Prostate gland (tissue), 2 donors: ENCODE measurements at regions not wholly inside any gene's neighbourhood (a gene's known extent, or its start where the extent isn't known, plus 50 kb on each side); places are given as distances from the start of the nearest gene placed in this dataset.

Experiments used
- POLR2A ChIP-seq: fragments of 450-650 bp; IDR thresholded peaks from one replicate; pipeline ENCODE4 v1.6.1; 2016; ENCODE audit warnings: antibody characterized with exemption, mild to moderate bottlenecking
- POLR2AphosphoS5 ChIP-seq: sonication (generic); formaldehyde crosslinking; IDR thresholded peaks from one replicate; pipeline ENCODE4 v1.6.1; 2017; ENCODE audit warnings: antibody characterized with exemption
- TF ChIP-seq, protein P1 (sequence below), 4 experiments: fragments of 200-600 bp in 2 of 4; fragments of 450-650 bp in 2 of 4; sonication (generic) in 2 of 4; IDR thresholded peaks; 1 replicate in 3 of 4; 2 replicates in 1 of 4; pipeline ENCODE4 v1.5.1; 2016 to 2019; ENCODE audit warnings: antibody characterized with exemption in 4 of 4, mild to moderate bottlenecking in 2 of 4, moderate library complexity in 2 of 4

DNA sequence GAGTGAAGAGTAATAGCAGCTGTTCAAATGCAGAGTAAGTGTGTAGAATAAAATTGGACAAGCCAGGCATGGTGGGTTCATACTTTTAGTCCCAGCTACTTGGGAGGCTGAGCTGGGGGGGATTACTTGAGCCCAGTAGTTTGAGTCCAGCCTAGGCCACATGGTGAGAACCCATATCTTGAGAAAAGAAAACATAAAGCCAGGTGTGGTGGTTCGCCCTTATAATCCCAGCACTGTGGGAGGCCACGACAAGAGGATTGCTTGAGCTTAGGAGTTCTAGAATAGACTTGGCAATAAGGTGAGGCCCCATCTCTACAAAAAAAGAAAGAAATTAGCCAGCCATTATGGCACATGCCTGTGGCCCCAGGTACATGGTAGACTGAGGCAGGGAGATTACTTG, 1241.1 kb downstream of the UQCRFS1 start:
- TF ChIP-seq, protein P1, sequence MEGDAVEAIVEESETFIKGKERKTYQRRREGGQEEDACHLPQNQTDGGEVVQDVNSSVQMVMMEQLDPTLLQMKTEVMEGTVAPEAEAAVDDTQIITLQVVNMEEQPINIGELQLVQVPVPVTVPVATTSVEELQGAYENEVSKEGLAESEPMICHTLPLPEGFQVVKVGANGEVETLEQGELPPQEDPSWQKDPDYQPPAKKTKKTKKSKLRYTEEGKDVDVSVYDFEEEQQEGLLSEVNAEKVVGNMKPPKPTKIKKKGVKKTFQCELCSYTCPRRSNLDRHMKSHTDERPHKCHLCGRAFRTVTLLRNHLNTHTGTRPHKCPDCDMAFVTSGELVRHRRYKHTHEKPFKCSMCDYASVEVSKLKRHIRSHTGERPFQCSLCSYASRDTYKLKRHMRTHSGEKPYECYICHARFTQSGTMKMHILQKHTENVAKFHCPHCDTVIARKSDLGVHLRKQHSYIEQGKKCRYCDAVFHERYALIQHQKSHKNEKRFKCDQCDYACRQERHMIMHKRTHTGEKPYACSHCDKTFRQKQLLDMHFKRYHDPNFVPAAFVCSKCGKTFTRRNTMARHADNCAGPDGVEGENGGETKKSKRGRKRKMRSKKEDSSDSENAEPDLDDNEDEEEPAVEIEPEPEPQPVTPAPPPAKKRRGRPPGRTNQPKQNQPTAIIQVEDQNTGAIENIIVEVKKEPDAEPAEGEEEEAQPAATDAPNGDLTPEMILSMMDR (IDR thresholded peaks at IDR 0.05) = no peak
- TF ChIP-seq POLR2A (no peak), POLR2AphosphoS5 (no peak)
